ENCODE measurements at regions not wholly inside any gene's neighbourhood (a gene's known extent, or its start where the extent isn't known, plus 50 kb on each side); places are given as distances from the start of the nearest gene placed in this dataset.

GRCh38 chr9:86459599-86460155 lies 105.5 kb upstream of the TUT7 start:
- Histone ChIP-seq H3K4me1 (ENCODE audit: insufficient read depth, low read length) (no peaks in the 10 kb centered on the region), H2AFZ (ENCODE audit: low read length) (no peak overlapping the region), H3K9ac (ENCODE audit: insufficient read depth, low read depth, low read length) (no peak overlapping the region), H3K36me3 (replicated peaks in 1 of 2; ENCODE audit: control insufficient read depth in 1 of 2, insufficient read depth in 2 of 2, low read length in 2 of 2) (no peaks in the 10 kb centered on the region), H4K20me1 (ENCODE audit: insufficient read depth, low read length) (no peaks in the 10 kb centered on the region), H3K79me2 (ENCODE audit: insufficient read depth, low read length) (no peaks in the 10 kb centered on the region), H3K9me3 (ENCODE audit: low read length) (no peaks in the 10 kb centered on the region), H3K4me3 (replicated peaks in 1 of 3; ENCODE audit: insufficient read depth in 1 of 3, low read depth in 2 of 3, low read length in 3 of 3) (no peak overlapping the region), H3K27ac (ENCODE audit: extremely low read length, insufficient read depth, low read length) (no peak overlapping the region), H3K4me2 (ENCODE audit: low read depth, low read length) (no peak overlapping the region), H3K27me3 (ENCODE audit: control insufficient read depth in 1 of 2, insufficient read depth in 2 of 2, low read length in 2 of 2) (peaks cover 2 to 4% of the 10 kb centered on the region in 2 experiments; a peak in 2 of 5 replicates)
- no peak for FAIRE-seq
- intact Hi-C loops (cut with micrococcal nuclease; ENCODE audit: unreplicated experiment) (no loop called here), in situ Hi-C loops (cut with HindIII; ENCODE audit: extremely low pct_ligation_motif_present, low pct_unique_long_range_greater_than_20kb) (no loop called here)
- no peak for TF ChIP-seq ZNF780A (CRISPR knock-in tag; IDR thresholded peaks at IDR 0.05)
- TF ChIP-seq, protein P1, sequence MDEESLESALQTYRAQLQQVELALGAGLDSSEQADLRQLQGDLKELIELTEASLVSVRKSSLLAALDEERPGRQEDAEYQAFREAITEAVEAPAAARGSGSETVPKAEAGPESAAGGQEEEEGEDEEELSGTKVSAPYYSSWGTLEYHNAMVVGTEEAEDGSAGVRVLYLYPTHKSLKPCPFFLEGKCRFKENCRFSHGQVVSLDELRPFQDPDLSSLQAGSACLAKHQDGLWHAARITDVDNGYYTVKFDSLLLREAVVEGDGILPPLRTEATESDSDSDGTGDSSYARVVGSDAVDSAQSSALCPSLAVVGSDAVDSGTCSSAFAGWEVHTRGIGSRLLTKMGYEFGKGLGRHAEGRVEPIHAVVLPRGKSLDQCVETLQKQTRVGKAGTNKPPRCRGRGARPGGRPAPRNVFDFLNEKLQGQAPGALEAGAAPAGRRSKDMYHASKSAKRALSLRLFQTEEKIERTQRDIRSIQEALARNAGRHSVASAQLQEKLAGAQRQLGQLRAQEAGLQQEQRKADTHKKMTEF (CRISPR knock-in tag; IDR thresholded peaks at IDR 0.05): no peak
- TF ChIP-seq ZNF792 (CRISPR knock-in tag; IDR thresholded peaks at IDR 0.05): no peak
- TF ChIP-seq TBP (CRISPR knock-in tag; IDR thresholded peaks at IDR 0.05): no peak
- 42% methylated on average over 5 of the region's 5 CpGs for WGBS (ENCODE audit: low lambda C conversion rate)
- DNase-seq (ENCODE audit: low spot score): no peak
- POLR2A ChIA-PET: no interaction called here
- no TSS peak for BruUV-seq (replicated peaks)
- ATAC-seq: no peak
- CTCF ChIA-PET (ENCODE audit: low intra/inter-chr PET ratio, low total read pairs): no interaction called here

DNA sequence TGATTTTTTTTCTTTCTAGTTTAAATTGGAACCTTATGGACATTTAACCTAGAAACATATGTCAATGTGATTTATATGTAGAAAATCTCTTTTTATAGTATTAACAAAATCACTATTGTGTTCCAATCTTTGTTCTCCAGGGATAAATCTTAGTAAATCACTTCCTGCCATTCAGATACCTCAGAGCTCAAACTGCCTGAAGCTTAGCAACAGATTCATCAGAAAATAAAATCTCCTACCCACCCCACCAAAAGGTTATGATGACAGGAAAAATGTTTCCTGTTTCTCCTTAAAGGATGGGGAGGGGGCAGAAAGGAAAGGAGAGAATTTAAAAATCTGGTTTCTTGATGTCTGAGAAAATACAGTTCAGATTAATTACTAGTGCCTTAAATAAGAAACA lies 105.0 kb upstream of the TUT7 start:
- H3K4me2 ChIP-seq (ENCODE audit: low read depth, low read length): no peak overlapping the region
- H3K9me3 ChIP-seq (ENCODE audit: low read length): no peaks in the 10 kb centered on the region
- CTCF ChIA-PET (ENCODE audit: low intra/inter-chr PET ratio, low total read pairs): no interaction called here
- H3K4me1 ChIP-seq (ENCODE audit: insufficient read depth, low read length): no peaks in the 10 kb centered on the region
- FAIRE-seq: no peak
- no peak overlapping the region for H3K27ac ChIP-seq (ENCODE audit: extremely low read length, insufficient read depth, low read length)
- intact Hi-C loops (cut with micrococcal nuclease; ENCODE audit: unreplicated experiment): no loop called here
- no peaks in the 10 kb centered on the region for H4K20me1 ChIP-seq (ENCODE audit: insufficient read depth, low read length)
- H2AFZ ChIP-seq (ENCODE audit: low read length): no peak overlapping the region
- no peak for DNase-seq (ENCODE audit: low spot score)
- no peak overlapping the region for H3K4me3 ChIP-seq (replicated peaks in 1 of 3; ENCODE audit: insufficient read depth in 1 of 3, low read depth in 2 of 3, low read length in 3 of 3)
- BruUV-seq (replicated peaks): no TSS peak
- POLR2A ChIA-PET: no interaction called here
- H3K79me2 ChIP-seq (ENCODE audit: insufficient read depth, low read length): no peaks in the 10 kb centered on the region
- H3K27me3 ChIP-seq (ENCODE audit: control insufficient read depth in 1 of 2, insufficient read depth in 2 of 2, low read length in 2 of 2): peaks cover 2 to 7% of the 10 kb centered on the region in 2 experiments; a peak in 2 of 5 replicates
- no peaks in the 10 kb centered on the region for H3K36me3 ChIP-seq (replicated peaks in 1 of 2; ENCODE audit: control insufficient read depth in 1 of 2, insufficient read depth in 2 of 2, low read length in 2 of 2)
- H3K9ac ChIP-seq (ENCODE audit: insufficient read depth, low read depth, low read length): no peak overlapping the region
- ATAC-seq: no peak
- in situ Hi-C loops (cut with HindIII; ENCODE audit: extremely low pct_ligation_motif_present, low pct_unique_long_range_greater_than_20kb): no loop called here
- no peak for TF ChIP-seq GTF3A (CRISPR knock-in tag; conservative IDR thresholded peaks at IDR 0.05)
- no peak for TF ChIP-seq MTERF4 (CRISPR knock-in tag; IDR thresholded peaks at IDR 0.05)
- no peak for TF ChIP-seq PCBP2 (optimal IDR thresholded peaks at IDR 0.05; ENCODE audit: low read depth, low read length, poor library complexity, severe bottlenecking)
- no peak for TF ChIP-seq ARNT (IDR thresholded peaks at IDR 0.05)
- TF ChIP-seq KLF9 (CRISPR knock-in tag; IDR thresholded peaks at IDR 0.05; ENCODE audit: low read depth): no peak
- no peak for TF ChIP-seq ZNF275 (CRISPR knock-in tag; IDR thresholded peaks at IDR 0.05; ENCODE audit: borderline replicate concordance)

Measured in HepG2 (cell line).